ENCODE measurements at regions not wholly inside any gene's neighbourhood (a gene's known extent, or its start where the extent isn't known, plus 50 kb on each side); places are given as distances from the start of the nearest gene placed in this dataset.
"Not testable (repeated sequence)": the region's sequence is repeated elsewhere in the genome, so short reads cannot be mapped to it uniquely, and the experiment has no call there.

- DNase-seq = no peak
Measured at GRCh38 chr4:15294202-15294601, 133.6 kb upstream of the C1QTNF7 start.

- peak; percentile 15 for DNase-seq
Measured at GRCh38 chr4:15294832-15295231, 133.0 kb upstream of the C1QTNF7 start.

GRCh38 chr4:15295421-15296162 is 132.2 kb upstream of the C1QTNF7 start:
- peak; percentile 8 for DNase-seq

GRCh38 chr4:15297344-15297743 is 130.5 kb upstream of the C1QTNF7 start:
- no peak for DNase-seq

- no peak for DNase-seq
Measured at GRCh38 chr4:15299627-15300026, 128.2 kb upstream of the C1QTNF7 start.

GRCh38 chr4:15303052-15303641 is 124.7 kb upstream of the C1QTNF7 start:
- DNase-seq = no peak

GRCh38 chr4:15314974-15315373 is 112.9 kb upstream of the C1QTNF7 start:
- DNase-seq = no peak

GRCh38 chr4:15317246-15317645 is 110.6 kb upstream of the C1QTNF7 start:
- no peak for DNase-seq

- no peak for DNase-seq
Measured at GRCh38 chr4:15318621-15319348, 109.0 kb upstream of the C1QTNF7 start.

- DNase-seq = no peak
Measured at GRCh38 chr4:15320121-15320678, 107.6 kb upstream of the C1QTNF7 start.

GRCh38 chr4:15322006-15322405 is 105.8 kb upstream of the C1QTNF7 start:
- DNase-seq = no peak

- no peak for DNase-seq
Measured at GRCh38 chr4:15325987-15326386, 101.8 kb upstream of the C1QTNF7 start.

- no peak for DNase-seq
Measured at GRCh38 chr4:15327311-15328298, 100.2 kb upstream of the C1QTNF7 start.

- DNase-seq = no peak
Measured at GRCh38 chr4:15331930-15332329, 95.9 kb upstream of the C1QTNF7 start.

- DNase-seq = no peak
Measured at GRCh38 chr4:15332377-15332776, 95.5 kb upstream of the C1QTNF7 start.

GRCh38 chr4:15333692-15334633 is 93.9 kb upstream of the C1QTNF7 start:
- DNase-seq = no peak

GRCh38 chr4:15336410-15337167 is 91.2 kb upstream of the C1QTNF7 start:
- no peak for DNase-seq

GRCh38 chr4:15337168-15337657 is 90.6 kb upstream of the C1QTNF7 start:
- DNase-seq = not testable (repeated sequence)

GRCh38 chr4:15339737-15340136 is 88.1 kb upstream of the C1QTNF7 start:
- DNase-seq = no peak

GRCh38 chr4:15340332-15340731 is 87.5 kb upstream of the C1QTNF7 start:
- no peak for DNase-seq
